GM12878 (cell line): ENCODE measurements at regions not wholly inside any gene's neighbourhood (a gene's known extent, or its start where the extent isn't known, plus 50 kb on each side); places are given as distances from the start of the nearest gene placed in this dataset.
"Not testable (repeated sequence)": the region's sequence is repeated elsewhere in the genome, so short reads cannot be mapped to it uniquely, and the experiment has no call there.

ENCODE experiments used
- ATAC-seq: fragments of 200-7000 bp; cut with Tn5 transposase; 3 replicates; pipeline ENCODE4 v1.9.1; 2020; ENCODE audit warnings: mild to moderate bottlenecking, moderate library complexity
- BruUV-seq: library from RNA; stranded (reverse); fragments of 400-500 nt; replicated peaks from 2 replicates; lab custom pipeline; 2021; lab: Mats Ljungman, UMichigan
- CTCF ChIA-PET: fragments of 300-600 bp; sonication (Branson Sonifier 250); formaldehyde crosslinking; extraction: SDS; loops from one replicate; lab custom pipeline; 2021; ENCODE audit warnings: inconsistent platforms; lab: Yijun Ruan, JAX
- POLR2A ChIA-PET: fragments of 350-600 bp; formaldehyde crosslinking; extraction: SDS; loops from one replicate; lab custom pipeline; 2021; ENCODE audit warnings: inconsistent platforms; lab: Charles Lee
- RAD21 ChIA-PET: fragments of 300-600 bp; sonication (Branson Sonifier 250); formaldehyde crosslinking; loops from one replicate; lab custom pipeline; 2023; ENCODE audit warnings: antibody characterized with exemption; ENCODE audit not compliant: unreplicated experiment; lab: Charles Lee
- SMC1A ChIA-PET: fragments of 300-600 bp; sonication (Branson Sonifier 250); formaldehyde crosslinking; loops from one replicate; lab custom pipeline; 2023; ENCODE audit not compliant: unreplicated experiment, uncharacterized antibody; lab: Charles Lee
- DNase-seq: peaks from one replicate; pipeline ENCODE4 v3.0.0-alpha.2; 2011; ENCODE audit warnings: low read depth, low spot score
- FAIRE-seq: peaks from 3 replicates; lab custom pipeline; 2011; peaks lifted over from hg19 to GRCh38; lab: Jason Lieb, UNC
- H2AFZ ChIP-seq: 2 replicates; pipeline ENCODE4 v1.6.0; 2011; ENCODE audit warnings: low read depth, low read length, control low read depth; ENCODE audit not compliant: control insufficient read depth
- H3K27ac ChIP-seq: 2 replicates; pipeline ENCODE4 v1.5.1; 2011; ENCODE audit warnings: control low read depth; ENCODE audit not compliant: control insufficient read depth, insufficient read depth
- H3K27me3 ChIP-seq, 2 experiments: replicated peaks in 1 of 2; 2 replicates each; pipeline versions ENCODE4 v1.6.0 to v1.6.1; 2011; ENCODE audit warnings: low read length in 1 of 2; ENCODE audit not compliant: control insufficient read depth in 2 of 2, insufficient read depth in 2 of 2
- H3K36me3 ChIP-seq, 2 experiments: 2 replicates each; pipeline ENCODE4 v1.5.1; 2011; ENCODE audit warnings: low read length in 1 of 2; ENCODE audit not compliant: control insufficient read depth in 2 of 2, insufficient read depth in 2 of 2
- H3K4me1 ChIP-seq: 2 replicates; pipeline ENCODE4 v1.6.1; 2011; ENCODE audit warnings: mild to moderate bottlenecking, low read length, moderate library complexity, mixed read lengths; ENCODE audit not compliant: control insufficient read depth, insufficient read depth
- H3K4me2 ChIP-seq: 2 replicates; pipeline ENCODE4 v1.6.0; 2011; ENCODE audit warnings: control low read depth; ENCODE audit not compliant: control insufficient read depth, insufficient read depth
- H3K4me3 ChIP-seq: fragments of 200-600 bp; sonication (generic); 2 replicates; pipeline ENCODE4 v1.5.1; 2016
- H3K79me2 ChIP-seq: 2 replicates; pipeline ENCODE4 v1.6.0; 2011; ENCODE audit warnings: low read length; ENCODE audit not compliant: control insufficient read depth, insufficient read depth
- H3K9ac ChIP-seq: 2 replicates; pipeline ENCODE4 v1.8.0; 2011; ENCODE audit warnings: low read length, control low read depth, mixed read lengths; ENCODE audit not compliant: control insufficient read depth, insufficient read depth
- H3K9me3 ChIP-seq: replicated peaks from 3 replicates; pipeline ENCODE4 v1.5.1; 2011; ENCODE audit warnings: mild to moderate bottlenecking, low read length; ENCODE audit not compliant: control insufficient read depth, insufficient read depth
- H4K20me1 ChIP-seq: 2 replicates; pipeline ENCODE4 v1.6.0; 2011; ENCODE audit not compliant: control insufficient read depth, insufficient read depth
- BRCA1 ChIP-seq: IDR thresholded peaks from 2 replicates; pipeline ENCODE4 v1.6.1; 2011; ENCODE audit warnings: low read depth, low read length, improper control_type of control experiment
- CREB1 ChIP-seq: IDR thresholded peaks from 2 replicates; pipeline ENCODE4 v1.6.1; 2012; ENCODE audit warnings: low read depth, mild to moderate bottlenecking, inconsistent platforms
- POU2F2 ChIP-seq: IDR thresholded peaks from 3 replicates; pipeline ENCODE4 v1.6.1; 2011; ENCODE audit warnings: low read depth, mild to moderate bottlenecking, low read length, borderline replicate concordance
- RUNX3 ChIP-seq: IDR thresholded peaks from 2 replicates; pipeline ENCODE4 v1.6.1; 2012; ENCODE audit warnings: low read length, inconsistent platforms
- SMC3 ChIP-seq: IDR thresholded peaks from 2 replicates; pipeline ENCODE4 v1.6.1; 2011; ENCODE audit warnings: low read length, improper control_type of control experiment, borderline replicate concordance
- SREBF2 ChIP-seq: IDR thresholded peaks from 2 replicates; pipeline ENCODE4 v1.6.1; 2012; ENCODE audit warnings: mild to moderate bottlenecking, low read length
- SRF ChIP-seq, 2 experiments: IDR thresholded peaks; 2 replicates each; pipeline ENCODE4 v1.6.1; 2011; ENCODE audit warnings: low read depth in 2 of 2, low read length in 2 of 2, mild to moderate bottlenecking in 1 of 2, moderate library complexity in 1 of 2
- ZNF384 ChIP-seq: IDR thresholded peaks from 2 replicates; pipeline ENCODE4 v1.6.1; 2012; ENCODE audit warnings: low read depth, mild to moderate bottlenecking, low read length, improper control_type of control experiment, borderline replicate concordance
- WGBS: methylation state at CpG from one replicate; pipeline ENCODE4 v1.1.6; 2016; ENCODE audit warnings: low lambda C conversion rate; ENCODE audit not compliant: insufficient replicate concordance, insufficient coverage; ENCODE audit errors: missing lambda C conversion rate; 5-methylcytosine and 5-hydroxymethylcytosine counted together
- in situ Hi-C: fragments of 300-500 bp; cut with MboI; formaldehyde crosslinking; loops from 9 replicates; pipeline ENCODE4 v1.14.3; 2018; ENCODE audit warnings: mixed read lengths
- intact Hi-C: fragments of 100-400 bp; cut with micrococcal nuclease; formaldehyde crosslinking; loops from one replicate; pipeline ENCODE4 v1.14.2; 2022; ENCODE audit not compliant: unreplicated experiment
- TF ChIP-seq, protein P1 (sequence below): IDR thresholded peaks from 2 replicates; pipeline ENCODE4 v1.6.1; 2011; ENCODE audit warnings: borderline replicate concordance, low read depth, mild to moderate bottlenecking, moderate library complexity, low read length; ENCODE audit not compliant: insufficient read depth, poor library complexity, severe bottlenecking
- TF ChIP-seq, protein P2 (sequence below): fragments of 450-650 bp; IDR thresholded peaks from 2 replicates; pipeline ENCODE4 v1.6.1; 2017; ENCODE audit warnings: mild to moderate bottlenecking, low read depth, inconsistent platforms; ENCODE audit not compliant: poor library complexity, severe bottlenecking

DNA sequence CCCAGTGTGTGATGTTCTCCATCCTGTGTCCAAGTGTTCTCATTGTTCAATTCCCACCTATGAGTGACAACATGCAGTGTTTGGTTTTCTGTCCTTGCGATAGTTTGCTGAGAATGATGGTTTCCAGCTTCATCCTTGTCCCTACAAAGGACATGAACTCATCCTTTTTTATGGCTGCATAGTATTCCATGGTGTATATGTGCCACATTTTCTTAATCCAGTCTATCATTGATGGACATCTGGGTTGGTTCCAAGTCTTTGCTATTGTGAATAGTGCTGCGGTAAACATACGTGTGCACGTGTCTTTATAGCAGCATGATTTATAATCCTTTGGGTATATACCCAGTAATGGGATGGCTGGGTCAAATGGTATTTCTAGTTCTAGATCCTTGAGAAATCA, 134.3 kb downstream of the CCDC71L start:
- H3K4me3 ChIP-seq, H2AFZ ChIP-seq, in situ Hi-C loops, intact Hi-C loops, RAD21 ChIA-PET, H3K27me3 ChIP-seq, H3K9me3 ChIP-seq, H3K9ac ChIP-seq, SMC1A ChIA-PET, H4K20me1 ChIP-seq, FAIRE-seq, H3K27ac ChIP-seq, CTCF ChIA-PET, DNase-seq, POLR2A ChIA-PET, BruUV-seq, H3K79me2 ChIP-seq, ATAC-seq, H3K4me1 ChIP-seq, H3K36me3 ChIP-seq, H3K4me2 ChIP-seq: not testable (repeated sequence)
- WGBS: 85% methylated on average over 4 of the region's 4 CpGs

DNA sequence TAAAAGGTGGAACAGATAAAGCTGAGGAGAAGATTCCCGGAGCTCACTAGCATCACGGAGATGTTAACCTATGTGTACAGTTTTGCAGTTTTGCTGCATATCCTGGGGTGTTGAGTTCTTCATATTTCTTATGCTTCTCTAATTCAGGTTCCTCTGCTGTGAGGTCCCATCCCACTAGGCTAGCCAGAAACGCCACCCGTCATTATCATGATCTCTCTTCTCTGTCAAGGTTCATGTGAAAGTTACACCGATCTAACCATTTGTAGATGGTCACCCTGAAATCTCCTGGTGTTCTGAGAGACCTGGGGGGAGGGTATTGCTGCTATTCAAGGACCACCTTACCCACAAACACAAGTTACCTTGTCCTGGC, 136.3 kb downstream of the CCDC71L start:
- Histone ChIP-seq H3K9ac (no peak overlapping the region), H4K20me1 (no peaks in the 10 kb centered on the region), H3K4me2 (no peak overlapping the region), H3K9me3 (no peaks in the 10 kb centered on the region), H3K4me3 (no peak overlapping the region), H2AFZ (no peak overlapping the region), H3K36me3 (no peaks in the 10 kb centered on the region), H3K27ac (no peak overlapping the region), H3K4me1 (no peaks in the 10 kb centered on the region), H3K27me3 (no peaks in the 10 kb centered on the region), H3K79me2 (no peaks in the 10 kb centered on the region)
- FAIRE-seq (no peak), ATAC-seq (no peak), DNase-seq (no peak)
- CTCF ChIA-PET: interaction anchor here (1.0 to 1.2 kb wide), 2 partner anchors 18 to 348 kb away, joined by 4 read pairs; no protein-coding TSS in a partner anchor
- RAD21 ChIA-PET: interaction anchor here (1.1 kb wide), 1 partner anchor 348 kb away, joined by 3 read pairs; no protein-coding TSS in a partner anchor
- SMC1A ChIA-PET: no interaction called here
- TF ChIP-seq, protein P1, sequence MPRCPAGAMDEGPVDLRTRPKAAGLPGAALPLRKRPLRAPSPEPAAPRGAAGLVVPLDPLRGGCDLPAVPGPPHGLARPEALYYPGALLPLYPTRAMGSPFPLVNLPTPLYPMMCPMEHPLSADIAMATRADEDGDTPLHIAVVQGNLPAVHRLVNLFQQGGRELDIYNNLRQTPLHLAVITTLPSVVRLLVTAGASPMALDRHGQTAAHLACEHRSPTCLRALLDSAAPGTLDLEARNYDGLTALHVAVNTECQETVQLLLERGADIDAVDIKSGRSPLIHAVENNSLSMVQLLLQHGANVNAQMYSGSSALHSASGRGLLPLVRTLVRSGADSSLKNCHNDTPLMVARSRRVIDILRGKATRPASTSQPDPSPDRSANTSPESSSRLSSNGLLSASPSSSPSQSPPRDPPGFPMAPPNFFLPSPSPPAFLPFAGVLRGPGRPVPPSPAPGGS: no peak
- TF ChIP-seq SRF (IDR thresholded peaks at IDR 0.05; ENCODE audit: low read depth in 2 of 2, low read length in 2 of 2) (no peak), POU2F2 (no peak), BRCA1 (no peak), SMC3 (no peak), ZNF384 (no peak), CREB1 (no peak), RUNX3 (no peak), SREBF2 (no peak)
- TF ChIP-seq, protein P2, sequence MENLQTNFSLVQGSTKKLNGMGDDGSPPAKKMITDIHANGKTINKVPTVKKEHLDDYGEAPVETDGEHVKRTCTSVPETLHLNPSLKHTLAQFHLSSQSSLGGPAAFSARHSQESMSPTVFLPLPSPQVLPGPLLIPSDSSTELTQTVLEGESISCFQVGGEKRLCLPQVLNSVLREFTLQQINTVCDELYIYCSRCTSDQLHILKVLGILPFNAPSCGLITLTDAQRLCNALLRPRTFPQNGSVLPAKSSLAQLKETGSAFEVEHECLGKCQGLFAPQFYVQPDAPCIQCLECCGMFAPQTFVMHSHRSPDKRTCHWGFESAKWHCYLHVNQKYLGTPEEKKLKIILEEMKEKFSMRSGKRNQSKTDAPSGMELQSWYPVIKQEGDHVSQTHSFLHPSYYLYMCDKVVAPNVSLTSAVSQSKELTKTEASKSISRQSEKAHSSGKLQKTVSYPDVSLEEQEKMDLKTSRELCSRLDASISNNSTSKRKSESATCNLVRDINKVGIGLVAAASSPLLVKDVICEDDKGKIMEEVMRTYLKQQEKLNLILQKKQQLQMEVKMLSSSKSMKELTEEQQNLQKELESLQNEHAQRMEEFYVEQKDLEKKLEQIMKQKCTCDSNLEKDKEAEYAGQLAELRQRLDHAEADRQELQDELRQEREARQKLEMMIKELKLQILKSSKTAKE: no peak
- intact Hi-C loops: loop anchor here (5.0 kb wide), 1 partner anchor 347 kb away; no protein-coding TSS in a partner anchor
- WGBS: 71% methylated on average over 5 of the region's 5 CpGs
- in situ Hi-C loops: no loop called here
- POLR2A ChIA-PET: no interaction called here
- BruUV-seq: no TSS peak
